ENCODE measurements at regions not wholly inside any gene's neighbourhood (a gene's known extent, or its start where the extent isn't known, plus 50 kb on each side); places are given as distances from the start of the nearest gene placed in this dataset.

- no peaks in the 10 kb centered on the region for H3K36me3 ChIP-seq (ENCODE audit: control insufficient read depth, insufficient read depth, low read length)
- peaks cover 4% of the 10 kb centered on the region for H3K4me1 ChIP-seq (ENCODE audit: control insufficient read depth, insufficient read depth, low read length)
- no peaks in the 10 kb centered on the region for H3K27me3 ChIP-seq (ENCODE audit: control insufficient read depth, insufficient read depth, low read length)
- no peak overlapping the region for H3K4me3 ChIP-seq (ENCODE audit: low read length)
- no peaks in the 10 kb centered on the region for H3K9me3 ChIP-seq (ENCODE audit: control insufficient read depth, low read length)
- H3K9ac ChIP-seq (ENCODE audit: low read length) = no peak overlapping the region
These were observed 412.2 kb downstream of the UTRN start for GRCh38 chr6:144697369-144697760.

- Histone ChIP-seq H3K9me3 (ENCODE audit: control insufficient read depth, low read length) (no peaks in the 10 kb centered on the region), H3K4me1 (ENCODE audit: control insufficient read depth, insufficient read depth, low read length) (peaks cover 4% of the 10 kb centered on the region), H3K36me3 (ENCODE audit: control insufficient read depth, insufficient read depth, low read length) (no peaks in the 10 kb centered on the region), H3K27me3 (ENCODE audit: control insufficient read depth, insufficient read depth, low read length) (no peaks in the 10 kb centered on the region), H3K9ac (ENCODE audit: low read length) (no peak overlapping the region), H3K4me3 (ENCODE audit: low read length) (no peak overlapping the region)
These were observed 412.7 kb downstream of the UTRN start for GRCh38 chr6:144697801-144698200.

DNA sequence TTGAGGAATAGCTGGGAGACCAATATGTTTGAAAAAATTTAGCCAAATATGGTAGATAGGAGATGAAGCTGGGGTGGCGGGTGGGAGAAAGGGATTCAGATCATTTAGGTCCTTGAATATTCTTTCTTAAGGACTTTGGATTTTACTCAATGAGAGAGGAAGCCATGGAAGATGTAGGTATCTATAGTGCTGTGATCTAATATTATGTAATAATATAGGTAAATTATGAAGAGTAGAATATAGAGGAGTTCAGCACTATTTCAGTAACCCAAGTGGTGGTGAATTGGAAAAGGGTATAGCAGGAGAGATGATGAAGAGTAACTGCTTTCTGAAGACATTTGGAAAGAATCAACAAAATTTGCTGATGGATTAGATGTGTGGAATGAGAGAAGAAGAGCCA lies 417.6 kb downstream of the UTRN start:
- H3K36me3 ChIP-seq (ENCODE audit: control insufficient read depth, insufficient read depth, low read length) = no peaks in the 10 kb centered on the region
- no peaks in the 10 kb centered on the region for H3K9me3 ChIP-seq (ENCODE audit: control insufficient read depth, low read length)
- H3K4me3 ChIP-seq (ENCODE audit: low read length) = no peak overlapping the region
- H3K4me1 ChIP-seq (ENCODE audit: control insufficient read depth, insufficient read depth, low read length) = no peaks in the 10 kb centered on the region
- H3K9ac ChIP-seq (ENCODE audit: low read length) = no peak overlapping the region
- no peaks in the 10 kb centered on the region for H3K27me3 ChIP-seq (ENCODE audit: control insufficient read depth, insufficient read depth, low read length)

- Histone ChIP-seq H3K27me3 (ENCODE audit: control insufficient read depth, insufficient read depth, low read length) (no peaks in the 10 kb centered on the region), H3K36me3 (ENCODE audit: control insufficient read depth, insufficient read depth, low read length) (no peaks in the 10 kb centered on the region), H3K9me3 (ENCODE audit: control insufficient read depth, low read length) (no peaks in the 10 kb centered on the region), H3K4me3 (ENCODE audit: low read length) (no peak overlapping the region), H3K4me1 (ENCODE audit: control insufficient read depth, insufficient read depth, low read length) (no peaks in the 10 kb centered on the region), H3K9ac (ENCODE audit: low read length) (no peak overlapping the region)
These were observed 425.1 kb downstream of the UTRN start for GRCh38 chr6:144710207-144710606.

GRCh38 chr6:144711661-144712060 lies 426.5 kb downstream of the UTRN start:
- no peaks in the 10 kb centered on the region for H3K27me3 ChIP-seq (ENCODE audit: control insufficient read depth, insufficient read depth, low read length)
- H3K9ac ChIP-seq (ENCODE audit: low read length) = no peak overlapping the region
- H3K36me3 ChIP-seq (ENCODE audit: control insufficient read depth, insufficient read depth, low read length) = no peaks in the 10 kb centered on the region
- H3K9me3 ChIP-seq (ENCODE audit: control insufficient read depth, low read length) = no peaks in the 10 kb centered on the region
- H3K4me1 ChIP-seq (ENCODE audit: control insufficient read depth, insufficient read depth, low read length) = no peaks in the 10 kb centered on the region
- H3K4me3 ChIP-seq (ENCODE audit: low read length) = no peak overlapping the region

DNA sequence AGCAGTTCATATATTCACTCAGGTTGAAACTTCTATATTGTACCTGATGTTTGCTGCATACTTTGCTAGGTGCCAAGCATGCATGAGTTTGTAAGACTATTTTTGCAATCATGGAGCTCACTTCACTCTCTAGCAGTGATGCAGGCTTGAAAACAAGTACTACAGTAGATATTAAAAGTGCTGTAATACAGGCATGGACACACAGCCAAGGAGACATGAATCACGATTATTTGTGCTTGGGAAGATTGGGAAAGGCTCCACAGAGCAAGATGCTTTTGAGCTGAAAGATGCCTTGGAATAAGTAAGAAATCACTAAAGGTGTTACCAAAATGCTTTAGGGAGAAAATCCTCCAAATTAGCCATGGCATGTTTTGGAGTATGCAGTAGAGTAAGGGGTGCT lies 427.4 kb downstream of the UTRN start:
- Histone ChIP-seq H3K4me1 (ENCODE audit: control insufficient read depth, insufficient read depth, low read length) (no peaks in the 10 kb centered on the region), H3K4me3 (ENCODE audit: low read length) (no peak overlapping the region), H3K36me3 (ENCODE audit: control insufficient read depth, insufficient read depth, low read length) (no peaks in the 10 kb centered on the region), H3K27me3 (ENCODE audit: control insufficient read depth, insufficient read depth, low read length) (no peaks in the 10 kb centered on the region), H3K9ac (ENCODE audit: low read length) (no peak overlapping the region), H3K9me3 (ENCODE audit: control insufficient read depth, low read length) (no peaks in the 10 kb centered on the region)

DNA sequence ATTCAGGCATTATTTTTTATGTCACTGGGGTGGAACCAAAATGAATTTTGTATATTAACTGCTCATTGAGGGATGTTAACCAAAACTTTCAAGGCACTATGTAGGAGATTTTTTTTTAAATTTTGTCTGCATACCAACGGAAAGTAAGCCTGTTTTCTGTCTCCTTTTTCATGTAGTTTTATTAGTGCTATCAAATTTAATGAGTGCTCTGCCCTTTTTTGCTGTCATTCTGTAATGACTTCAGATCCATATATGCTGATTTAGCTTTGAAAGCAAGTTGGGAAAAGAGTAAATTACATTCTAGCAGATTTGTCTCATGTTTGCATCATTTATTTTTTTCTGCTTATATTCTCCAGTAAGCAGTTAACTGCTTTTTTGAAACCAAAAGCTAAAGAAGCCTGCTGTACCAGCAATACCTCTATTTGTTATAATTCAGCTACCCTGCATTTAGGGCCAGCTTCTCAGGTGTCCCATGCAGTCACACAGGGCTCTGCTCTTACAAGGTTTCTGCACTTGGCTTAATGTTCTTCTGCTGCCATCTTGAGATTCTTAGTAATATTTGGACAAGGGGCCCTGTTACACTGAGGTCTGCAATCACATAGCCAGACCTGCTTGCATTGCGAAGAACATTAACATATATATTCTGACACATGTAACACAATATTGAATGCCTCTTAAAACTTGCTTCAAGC lies 429.0 kb downstream of the UTRN start:
- Histone ChIP-seq H3K4me1 (ENCODE audit: control insufficient read depth, insufficient read depth, low read length) (no peaks in the 10 kb centered on the region), H3K27me3 (ENCODE audit: control insufficient read depth, insufficient read depth, low read length) (no peaks in the 10 kb centered on the region), H3K9ac (ENCODE audit: low read length) (no peak overlapping the region), H3K36me3 (ENCODE audit: control insufficient read depth, insufficient read depth, low read length) (no peaks in the 10 kb centered on the region), H3K4me3 (ENCODE audit: low read length) (no peak overlapping the region), H3K9me3 (ENCODE audit: control insufficient read depth, low read length) (no peaks in the 10 kb centered on the region)

DNA sequence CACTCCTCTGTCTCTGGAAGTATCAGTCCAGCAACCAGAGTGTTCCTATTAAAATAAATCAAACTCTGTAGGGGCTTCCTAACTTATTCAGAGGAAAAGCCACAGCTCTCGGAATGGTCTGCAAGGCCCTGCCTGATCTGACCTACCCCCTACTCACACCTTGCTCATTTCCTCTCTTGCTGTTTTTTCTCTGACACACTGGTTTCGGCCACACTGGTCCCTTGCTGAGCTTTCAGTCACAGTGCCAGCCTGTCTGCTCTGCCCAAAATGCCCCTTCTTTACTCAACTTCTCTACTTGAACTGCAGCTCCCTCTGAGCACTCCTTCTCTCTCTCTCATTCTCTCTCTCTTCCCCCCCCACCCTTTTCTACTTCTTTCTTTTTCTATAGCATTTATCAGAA lies 430.2 kb downstream of the UTRN start:
- no peaks in the 10 kb centered on the region for H3K36me3 ChIP-seq (ENCODE audit: control insufficient read depth, insufficient read depth, low read length)
- H3K4me3 ChIP-seq (ENCODE audit: low read length) = no peak overlapping the region
- H3K4me1 ChIP-seq (ENCODE audit: control insufficient read depth, insufficient read depth, low read length) = no peaks in the 10 kb centered on the region
- H3K9me3 ChIP-seq (ENCODE audit: control insufficient read depth, low read length) = no peaks in the 10 kb centered on the region
- H3K27me3 ChIP-seq (ENCODE audit: control insufficient read depth, insufficient read depth, low read length) = no peaks in the 10 kb centered on the region
- no peak overlapping the region for H3K9ac ChIP-seq (ENCODE audit: low read length)

- H3K4me3 ChIP-seq (ENCODE audit: low read length) = no peak overlapping the region
- H3K9me3 ChIP-seq (ENCODE audit: control insufficient read depth, low read length) = no peaks in the 10 kb centered on the region
- no peaks in the 10 kb centered on the region for H3K4me1 ChIP-seq (ENCODE audit: control insufficient read depth, insufficient read depth, low read length)
- H3K9ac ChIP-seq (ENCODE audit: low read length) = no peak overlapping the region
- no peaks in the 10 kb centered on the region for H3K36me3 ChIP-seq (ENCODE audit: control insufficient read depth, insufficient read depth, low read length)
- no peaks in the 10 kb centered on the region for H3K27me3 ChIP-seq (ENCODE audit: control insufficient read depth, insufficient read depth, low read length)
These were observed 433.3 kb downstream of the UTRN start for GRCh38 chr6:144718431-144718830.

DNA sequence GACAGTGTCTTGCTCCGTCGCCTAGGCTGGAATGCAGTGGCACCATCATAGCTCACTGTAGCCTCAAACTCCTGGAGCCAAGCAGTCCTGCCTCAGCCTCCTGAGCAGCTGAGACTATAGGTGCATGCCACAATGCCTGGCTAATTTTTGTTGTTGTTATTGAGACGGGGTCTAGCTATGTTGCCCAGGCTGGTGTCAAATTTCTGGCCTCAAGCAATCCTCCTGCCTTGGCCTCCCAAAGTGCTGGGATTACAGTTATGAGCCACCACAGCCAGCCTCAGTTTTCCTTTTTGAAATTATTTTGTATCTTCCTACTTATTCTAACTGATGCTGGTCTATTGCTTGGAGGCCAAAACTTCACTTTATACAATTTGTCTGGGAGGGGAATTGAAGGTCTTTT lies 436.1 kb downstream of the UTRN start:
- Histone ChIP-seq H3K9me3 (ENCODE audit: control insufficient read depth, low read length) (no peaks in the 10 kb centered on the region), H3K36me3 (ENCODE audit: control insufficient read depth, insufficient read depth, low read length) (no peaks in the 10 kb centered on the region), H3K9ac (ENCODE audit: low read length) (no peak overlapping the region), H3K4me1 (ENCODE audit: control insufficient read depth, insufficient read depth, low read length) (peaks cover 9% of the 10 kb centered on the region), H3K27me3 (ENCODE audit: control insufficient read depth, insufficient read depth, low read length) (no peaks in the 10 kb centered on the region), H3K4me3 (ENCODE audit: low read length) (no peak overlapping the region)

GRCh38 chr6:144722154-144722737 lies 437.1 kb downstream of the UTRN start:
- Histone ChIP-seq H3K36me3 (ENCODE audit: control insufficient read depth, insufficient read depth, low read length) (no peaks in the 10 kb centered on the region), H3K9me3 (ENCODE audit: control insufficient read depth, low read length) (no peaks in the 10 kb centered on the region)

DNA sequence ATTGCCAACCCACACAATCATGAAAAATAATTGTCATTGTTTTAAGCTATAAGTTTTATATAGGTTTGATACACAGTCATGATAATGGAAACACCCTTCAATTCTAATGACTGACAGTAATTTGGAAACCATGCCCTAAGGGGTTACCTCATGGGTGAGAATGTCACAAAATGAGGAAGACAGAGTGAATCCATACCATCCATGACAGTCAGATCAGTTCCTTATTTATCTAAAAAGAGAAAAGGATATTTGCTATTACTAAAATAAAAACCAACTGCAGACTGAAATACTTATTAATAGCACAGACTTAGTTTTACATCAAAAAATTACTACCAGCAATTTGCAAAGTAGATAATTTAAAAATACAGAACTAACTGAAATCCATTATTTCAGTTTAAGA lies 437.8 kb downstream of the UTRN start:
- Histone ChIP-seq H3K4me1 (ENCODE audit: control insufficient read depth, insufficient read depth, low read length) (peaks cover 9% of the 10 kb centered on the region), H3K9ac (ENCODE audit: low read length) (no peak overlapping the region), H3K9me3 (ENCODE audit: control insufficient read depth, low read length) (no peaks in the 10 kb centered on the region), H3K27me3 (ENCODE audit: control insufficient read depth, insufficient read depth, low read length) (no peaks in the 10 kb centered on the region), H3K4me3 (ENCODE audit: low read length) (no peak overlapping the region), H3K36me3 (ENCODE audit: control insufficient read depth, insufficient read depth, low read length) (no peaks in the 10 kb centered on the region)

More at GRCh38 chr6:144722154-144722737, 437.1 kb downstream of the UTRN start:
- peaks cover 9% of the 10 kb centered on the region for H3K4me1 ChIP-seq (ENCODE audit: control insufficient read depth, insufficient read depth, low read length)
- H3K4me3 ChIP-seq (ENCODE audit: low read length) = no peak overlapping the region
- H3K27me3 ChIP-seq (ENCODE audit: control insufficient read depth, insufficient read depth, low read length) = no peaks in the 10 kb centered on the region
- no peak overlapping the region for H3K9ac ChIP-seq (ENCODE audit: low read length)

All from mucosa of stomach (tissue), 1 donor.